T-helper 1 cell treated with Interleukin-12 subunit alpha and Interleukin-12 subunit beta and Interleukin-4 antibody, amounts not matched to agents 30 μg/mL and 1 μg/mL, for 36 hours (primary cell): ENCODE measurements at regions not wholly inside any gene's neighbourhood (a gene's known extent, or its start where the extent isn't known, plus 50 kb on each side); places are given as distances from the start of the nearest gene placed in this dataset.

Experiments
- H3K27ac Mint-ChIP-seq: one replicate; pipeline ENCODE4 v1.8.0; 2021; ENCODE audit warnings: mild to moderate bottlenecking, mixed read lengths
- H3K27me3 Mint-ChIP-seq: one replicate; pipeline ENCODE4 v1.8.0; 2021; ENCODE audit warnings: low read depth, mixed read lengths
- H3K36me3 Mint-ChIP-seq: one replicate; pipeline ENCODE4 v1.8.0; 2021; ENCODE audit warnings: low read depth, mixed read lengths
- H3K4me1 Mint-ChIP-seq: one replicate; pipeline ENCODE4 v1.8.0; 2021; ENCODE audit warnings: low read depth, mixed read lengths
- H3K4me3 Mint-ChIP-seq: one replicate; pipeline ENCODE4 v1.8.0; 2021; ENCODE audit warnings: mild to moderate bottlenecking, moderate library complexity, mixed read lengths
- H3K9me3 Mint-ChIP-seq: one replicate; pipeline ENCODE4 v1.8.0; 2021; ENCODE audit warnings: mixed read lengths

GRCh38 chr15:27660676-27661075, 438.4 kb downstream of the OCA2 start:
- no peak overlapping the region for H3K4me3 Mint-ChIP-seq
- no peak overlapping the region for H3K27ac Mint-ChIP-seq
- no peaks in the 10 kb centered on the region for H3K4me1 Mint-ChIP-seq
- H3K9me3 Mint-ChIP-seq = peaks cover 26% of the 10 kb centered on the region
- H3K27me3 Mint-ChIP-seq = no peaks in the 10 kb centered on the region
- no peaks in the 10 kb centered on the region for H3K36me3 Mint-ChIP-seq

- Mint-ChIP-seq H3K9me3 (peaks cover 23% of the 10 kb centered on the region), H3K36me3 (no peaks in the 10 kb centered on the region), H3K27ac (no peak overlapping the region), H3K4me3 (no peak overlapping the region), H3K4me1 (no peaks in the 10 kb centered on the region), H3K27me3 (no peaks in the 10 kb centered on the region)
Measured at GRCh38 chr15:27656296-27656987, 442.7 kb downstream of the OCA2 start.

- Mint-ChIP-seq H3K27ac (no peak overlapping the region), H3K4me1 (no peaks in the 10 kb centered on the region), H3K4me3 (no peak overlapping the region), H3K9me3 (peaks cover 31% of the 10 kb centered on the region), H3K36me3 (no peaks in the 10 kb centered on the region), H3K27me3 (no peaks in the 10 kb centered on the region)
Measured at GRCh38 chr15:27655056-27655455, 444.1 kb downstream of the OCA2 start.

- no peaks in the 10 kb centered on the region for H3K4me1 Mint-ChIP-seq
- H3K27me3 Mint-ChIP-seq = no peaks in the 10 kb centered on the region
- no peak overlapping the region for H3K27ac Mint-ChIP-seq
- no peak overlapping the region for H3K4me3 Mint-ChIP-seq
- H3K36me3 Mint-ChIP-seq = no peaks in the 10 kb centered on the region
- H3K9me3 Mint-ChIP-seq = peaks cover 25% of the 10 kb centered on the region
Measured at GRCh38 chr15:27650244-27650643, 448.9 kb downstream of the OCA2 start.

- Mint-ChIP-seq H3K27me3 (no peaks in the 10 kb centered on the region), H3K36me3 (no peaks in the 10 kb centered on the region), H3K27ac (no peak overlapping the region), H3K4me1 (no peaks in the 10 kb centered on the region), H3K9me3 (peaks cover 25% of the 10 kb centered on the region), H3K4me3 (no peak overlapping the region)
Measured at GRCh38 chr15:27648359-27648758, 450.8 kb downstream of the OCA2 start.

- H3K4me1 Mint-ChIP-seq = no peaks in the 10 kb centered on the region
- no peaks in the 10 kb centered on the region for H3K36me3 Mint-ChIP-seq
- H3K27ac Mint-ChIP-seq = no peak overlapping the region
- peaks cover 42% of the 10 kb centered on the region for H3K9me3 Mint-ChIP-seq
- no peaks in the 10 kb centered on the region for H3K27me3 Mint-ChIP-seq
- H3K4me3 Mint-ChIP-seq = no peak overlapping the region
Measured at GRCh38 chr15:27646531-27646930, 452.6 kb downstream of the OCA2 start.

GRCh38 chr15:27645672-27646071, 453.4 kb downstream of the OCA2 start:
- H3K9me3 Mint-ChIP-seq = peaks cover 43% of the 10 kb centered on the region
- no peaks in the 10 kb centered on the region for H3K4me1 Mint-ChIP-seq
- no peak overlapping the region for H3K4me3 Mint-ChIP-seq
- H3K27ac Mint-ChIP-seq = no peak overlapping the region
- no peaks in the 10 kb centered on the region for H3K27me3 Mint-ChIP-seq
- H3K36me3 Mint-ChIP-seq = no peaks in the 10 kb centered on the region

- Mint-ChIP-seq H3K27me3 (no peaks in the 10 kb centered on the region), H3K4me3 (no peak overlapping the region), H3K4me1 (no peaks in the 10 kb centered on the region), H3K36me3 (no peaks in the 10 kb centered on the region), H3K9me3 (peaks cover 57% of the 10 kb centered on the region), H3K27ac (no peak overlapping the region)
Measured at GRCh38 chr15:27642981-27643380, 456.1 kb downstream of the OCA2 start.

- H3K4me1 Mint-ChIP-seq = no peaks in the 10 kb centered on the region
- no peak overlapping the region for H3K4me3 Mint-ChIP-seq
- H3K27ac Mint-ChIP-seq = no peak overlapping the region
- no peaks in the 10 kb centered on the region for H3K36me3 Mint-ChIP-seq
- no peaks in the 10 kb centered on the region for H3K27me3 Mint-ChIP-seq
- H3K9me3 Mint-ChIP-seq = peaks cover 54% of the 10 kb centered on the region
Measured at GRCh38 chr15:27639595-27639994, 459.5 kb downstream of the OCA2 start.

- H3K36me3 Mint-ChIP-seq = no peaks in the 10 kb centered on the region
- H3K4me1 Mint-ChIP-seq = no peaks in the 10 kb centered on the region
- H3K27ac Mint-ChIP-seq = no peak overlapping the region
- H3K27me3 Mint-ChIP-seq = no peaks in the 10 kb centered on the region
- H3K4me3 Mint-ChIP-seq = no peak overlapping the region
- H3K9me3 Mint-ChIP-seq = peaks cover 60% of the 10 kb centered on the region
Measured at GRCh38 chr15:27638958-27639357, 460.2 kb downstream of the OCA2 start.

GRCh38 chr15:27635916-27636315, 463.2 kb downstream of the OCA2 start:
- Mint-ChIP-seq H3K9me3 (peaks cover 45% of the 10 kb centered on the region), H3K36me3 (no peaks in the 10 kb centered on the region)

GRCh38 chr15:27628486-27628885, 470.6 kb downstream of the OCA2 start:
- peaks cover 46% of the 10 kb centered on the region for H3K9me3 Mint-ChIP-seq

More at GRCh38 chr15:27635916-27636315, 463.2 kb downstream of the OCA2 start:
- no peaks in the 10 kb centered on the region for H3K27me3 Mint-ChIP-seq
- H3K4me3 Mint-ChIP-seq = no peak overlapping the region
- H3K4me1 Mint-ChIP-seq = no peaks in the 10 kb centered on the region
- no peak overlapping the region for H3K27ac Mint-ChIP-seq

GRCh38 chr15:27627623-27628022, 471.5 kb downstream of the OCA2 start:
- no peaks in the 10 kb centered on the region for H3K4me1 Mint-ChIP-seq
- H3K36me3 Mint-ChIP-seq = no peaks in the 10 kb centered on the region
- H3K4me3 Mint-ChIP-seq = no peak overlapping the region
- H3K27me3 Mint-ChIP-seq = no peaks in the 10 kb centered on the region
- H3K9me3 Mint-ChIP-seq = peaks cover 53% of the 10 kb centered on the region
- H3K27ac Mint-ChIP-seq = no peak overlapping the region

More at GRCh38 chr15:27628486-27628885, 470.6 kb downstream of the OCA2 start:
- no peak overlapping the region for H3K4me3 Mint-ChIP-seq
- H3K36me3 Mint-ChIP-seq = no peaks in the 10 kb centered on the region
- no peak overlapping the region for H3K27ac Mint-ChIP-seq
- H3K27me3 Mint-ChIP-seq = no peaks in the 10 kb centered on the region
- no peaks in the 10 kb centered on the region for H3K4me1 Mint-ChIP-seq

GRCh38 chr15:27623560-27624305, 475.4 kb downstream of the OCA2 start:
- Mint-ChIP-seq H3K36me3 (no peaks in the 10 kb centered on the region), H3K27ac (no peak overlapping the region), H3K4me1 (no peaks in the 10 kb centered on the region), H3K4me3 (no peak overlapping the region), H3K27me3 (no peaks in the 10 kb centered on the region), H3K9me3 (peaks cover 44% of the 10 kb centered on the region)

GRCh38 chr15:27623149-27623548, 476.0 kb downstream of the OCA2 start:
- no peaks in the 10 kb centered on the region for H3K36me3 Mint-ChIP-seq
- H3K4me1 Mint-ChIP-seq = no peaks in the 10 kb centered on the region
- H3K27ac Mint-ChIP-seq = no peak overlapping the region
- no peaks in the 10 kb centered on the region for H3K27me3 Mint-ChIP-seq
- H3K4me3 Mint-ChIP-seq = no peak overlapping the region
- H3K9me3 Mint-ChIP-seq = peaks cover 40% of the 10 kb centered on the region
